NCI-H2029 (cell line): ENCODE measurements at regions not wholly inside any gene's neighbourhood (a gene's known extent, or its start where the extent isn't known, plus 50 kb on each side); places are given as distances from the start of the nearest gene placed in this dataset.

ENCODE experiments used
- DNase-seq: peaks from one replicate; lab custom pipeline; 2025; lab: John Stamatoyannopoulos, UW

- DNase-seq = no peak
These were observed 497.4 kb downstream of the ETS1 start for GRCh38 chr11:128089962-128090361.

DNA sequence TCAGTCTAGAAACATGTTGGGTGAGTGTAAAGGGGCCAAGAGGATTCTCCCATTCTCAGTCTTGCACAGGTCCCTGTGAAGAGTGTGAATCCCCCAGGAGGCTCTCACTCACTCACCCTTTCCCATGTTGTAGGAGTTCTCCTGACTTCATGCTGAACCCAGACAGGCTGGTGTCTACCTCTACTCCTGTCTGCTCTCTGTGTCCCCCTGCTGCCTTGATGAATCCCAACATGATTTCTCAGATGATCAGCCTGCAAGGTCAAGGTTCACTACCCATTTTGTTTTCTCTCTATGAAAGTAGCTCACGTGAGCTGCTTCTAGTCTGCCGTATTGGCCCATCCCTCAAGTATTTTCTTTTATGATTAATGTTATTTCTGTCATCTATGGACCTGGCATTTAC lies 500.6 kb downstream of the ETS1 start:
- DNase-seq = no peak

DNA sequence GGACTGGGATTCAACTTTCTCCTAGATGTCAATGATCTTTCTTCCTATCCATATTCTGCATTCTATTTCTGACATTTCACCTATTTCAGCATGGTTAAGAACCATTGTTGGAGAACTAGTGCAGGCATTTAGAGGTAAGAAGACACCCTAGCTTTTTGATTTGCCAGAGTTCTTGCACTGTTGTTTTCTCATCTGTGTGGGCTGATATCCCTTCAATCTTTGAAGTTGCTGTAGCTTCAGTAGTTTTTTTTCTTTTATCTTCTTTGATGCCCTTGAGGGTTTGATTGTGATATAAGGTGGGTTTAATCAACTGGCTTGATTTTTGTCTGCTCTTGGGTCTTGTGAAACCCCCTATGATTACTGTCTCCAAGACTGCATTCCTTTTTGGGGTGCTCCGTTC lies 502.1 kb downstream of the ETS1 start:
- no peak for DNase-seq

DNA sequence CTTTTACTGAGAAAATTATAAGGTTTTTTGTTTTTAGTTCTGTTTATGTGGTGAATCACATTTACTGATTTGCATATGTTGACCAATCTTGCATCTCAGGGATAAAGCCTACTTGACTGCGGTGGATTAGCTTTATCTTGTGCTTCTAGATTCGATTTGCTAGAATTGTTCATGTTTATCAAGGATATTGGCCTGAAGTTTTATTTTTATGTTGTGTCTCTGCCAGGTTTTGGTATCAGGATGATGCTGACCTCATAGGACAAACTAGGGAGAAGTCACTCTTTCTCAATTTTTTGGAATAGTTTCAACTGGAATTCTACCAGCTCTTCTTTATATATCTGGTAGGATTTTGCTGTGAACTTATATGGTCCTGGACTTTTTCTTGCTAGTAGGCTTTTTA lies 504.8 kb downstream of the ETS1 start:
- no peak for DNase-seq

DNA sequence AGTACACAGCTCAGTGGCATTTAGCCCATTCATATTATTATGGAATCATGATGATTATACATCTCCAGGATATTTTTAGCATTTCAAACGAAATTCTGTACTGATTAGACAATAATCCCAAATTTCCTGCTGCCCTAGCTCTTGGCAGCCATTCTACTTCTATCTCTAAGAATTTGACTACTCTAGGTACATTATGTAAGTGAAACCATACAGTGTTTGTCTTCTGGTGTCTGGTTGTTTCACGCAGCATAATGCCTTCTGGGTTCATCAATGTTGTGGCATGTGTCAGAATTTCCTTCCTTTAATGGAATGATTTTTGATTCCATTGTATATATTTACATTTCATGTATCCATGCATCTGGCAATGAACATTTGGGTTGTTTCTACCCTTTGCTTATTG lies 517.7 kb downstream of the ETS1 start:
- DNase-seq = no peak

GRCh38 chr11:128067780-128068179 lies 519.6 kb downstream of the ETS1 start:
- DNase-seq = no peak

GRCh38 chr11:128066399-128066798 lies 521.0 kb downstream of the ETS1 start:
- DNase-seq = no peak

- DNase-seq = peak; percentile 66
These were observed 526.0 kb downstream of the ETS1 start for GRCh38 chr11:128061281-128061871.

DNA sequence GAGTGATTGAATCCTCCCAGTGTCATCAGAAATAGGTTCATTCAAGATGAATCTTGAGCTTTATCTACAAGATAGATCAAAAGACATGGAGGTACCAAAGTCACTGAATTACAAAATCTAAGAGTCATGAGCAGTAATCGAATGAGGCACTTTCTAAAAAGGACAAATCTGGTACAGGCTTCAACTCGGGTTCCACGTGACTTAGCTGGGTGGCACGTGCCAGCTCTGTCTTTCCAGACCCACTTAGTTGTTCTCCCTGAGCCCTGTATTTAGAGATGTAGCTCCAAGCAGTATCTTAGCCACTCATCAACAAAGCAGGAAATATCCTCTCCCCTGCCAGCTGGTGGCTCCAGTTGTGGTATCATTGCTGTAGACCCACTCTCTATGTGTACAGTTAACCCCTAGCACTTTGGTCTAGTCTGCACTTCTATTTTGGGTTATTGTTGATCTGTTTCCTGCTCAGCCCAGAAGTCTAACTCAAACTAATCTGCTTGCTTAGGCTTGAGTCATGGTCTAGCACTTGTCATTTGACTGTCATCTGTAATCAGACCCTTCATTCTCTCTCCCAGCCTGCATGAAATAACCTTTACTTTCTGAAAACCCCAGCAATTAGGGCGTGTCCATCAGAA lies 528.7 kb downstream of the ETS1 start:
- no peak for DNase-seq

- DNase-seq = no peak
These were observed 529.5 kb downstream of the ETS1 start for GRCh38 chr11:128057786-128058395.

GRCh38 chr11:128055576-128056217 lies 531.7 kb downstream of the ETS1 start:
- DNase-seq = no peak

GRCh38 chr11:128053981-128054931 lies 533.1 kb downstream of the ETS1 start:
- peak; percentile 16 for DNase-seq

GRCh38 chr11:128052912-128053641 lies 534.3 kb downstream of the ETS1 start:
- DNase-seq = peak; percentile 79

DNA sequence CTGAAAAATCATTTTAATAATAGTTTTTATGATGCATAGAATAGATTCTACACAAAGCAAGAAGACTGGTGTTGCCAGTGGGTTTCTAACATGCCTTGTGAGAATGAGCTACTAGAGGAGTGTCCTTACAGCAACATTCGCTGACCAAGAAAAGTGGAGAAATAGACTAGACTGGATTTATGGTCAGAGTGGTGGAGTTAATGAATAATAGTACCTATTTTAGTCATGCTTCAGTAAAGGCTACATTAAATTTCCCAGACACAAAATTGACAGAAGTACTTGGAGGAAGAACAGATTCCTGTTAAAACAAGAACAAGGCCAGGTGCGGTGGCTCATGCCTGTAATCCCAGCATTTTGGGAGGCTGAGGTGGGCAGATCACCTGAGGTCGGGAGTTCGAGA lies 539.2 kb downstream of the ETS1 start:
- DNase-seq = no peak

GRCh38 chr11:128047026-128047425 lies 540.3 kb downstream of the ETS1 start:
- no peak for DNase-seq

GRCh38 chr11:128046213-128046612 lies 541.1 kb downstream of the ETS1 start:
- DNase-seq = no peak

DNA sequence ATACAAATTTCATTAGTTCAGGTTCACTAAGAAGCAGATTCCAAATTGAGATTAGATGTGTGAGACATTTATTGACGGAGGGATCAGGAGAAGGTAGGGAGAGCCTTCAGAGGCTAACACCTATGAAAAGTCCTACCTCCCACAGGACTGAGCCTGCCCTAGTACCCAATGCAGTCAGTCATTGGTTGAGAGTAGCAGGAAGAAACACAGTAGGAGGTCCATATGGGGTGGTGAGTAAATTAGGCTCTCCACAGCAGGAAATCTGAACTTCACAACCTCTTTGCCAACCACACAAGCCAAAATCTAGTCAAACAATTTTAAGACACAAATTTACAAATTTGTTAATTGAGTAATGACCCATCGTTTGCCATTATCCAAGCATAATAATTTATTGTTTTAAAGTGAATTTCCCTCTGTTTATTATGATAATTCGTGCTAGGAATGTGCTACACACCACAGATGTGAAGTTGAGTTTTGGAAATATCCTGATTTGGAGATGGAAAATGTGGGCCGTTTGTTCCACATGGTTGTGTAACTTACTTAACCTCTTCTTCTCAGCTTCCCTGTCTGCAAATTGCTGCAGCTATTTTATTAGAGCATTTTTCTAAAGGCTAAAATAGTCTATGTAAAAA lies 542.1 kb downstream of the ETS1 start:
- no peak for DNase-seq

- DNase-seq = no peak
These were observed 545.0 kb downstream of the ETS1 start for GRCh38 chr11:128042290-128042751.

DNA sequence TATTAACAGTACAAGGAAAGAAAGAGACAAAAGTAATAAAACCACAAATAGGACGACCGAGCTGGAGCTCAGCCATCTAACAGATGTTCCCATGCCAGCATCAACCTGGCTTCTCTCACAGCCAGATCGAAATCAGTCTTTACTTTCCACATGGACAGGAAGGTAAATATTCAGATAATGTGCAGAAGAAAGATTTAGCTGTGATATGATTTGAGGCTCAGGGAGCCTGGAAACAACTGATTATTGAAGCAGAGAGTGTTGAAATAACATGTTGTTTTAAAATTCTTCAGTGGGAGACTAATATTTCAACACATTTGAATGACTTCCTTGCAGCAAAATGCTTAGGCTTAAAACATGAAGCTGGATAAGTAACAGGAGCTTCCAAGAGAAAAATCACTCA lies 546.8 kb downstream of the ETS1 start:
- no peak for DNase-seq

GRCh38 chr11:128039140-128040021 lies 548.0 kb downstream of the ETS1 start:
- DNase-seq = peak; percentile 68
